RWPE2 (cell line): ENCODE measurements at regions not wholly inside any gene's neighbourhood (a gene's known extent, or its start where the extent isn't known, plus 50 kb on each side); places are given as distances from the start of the nearest gene placed in this dataset.
"Not testable (repeated sequence)": the region's sequence is repeated elsewhere in the genome, so short reads cannot be mapped to it uniquely, and the experiment has no call there.

Source experiments
- ATAC-seq: fragments of 200-7000 bp; cut with Tn5 transposase; 3 replicates; pipeline ENCODE4 v1.9.1; 2021; ENCODE audit warnings: low read depth
- DNase-seq: peaks from one replicate; pipeline ENCODE4 v3.0.0-alpha.2; 2020; ENCODE audit warnings: low spot score
- H3K27ac ChIP-seq: fragments of 450-650 bp; 2 replicates; pipeline ENCODE4 v1.5.1; 2017; ENCODE audit warnings: mild to moderate bottlenecking; ENCODE audit not compliant: poor library complexity, severe bottlenecking
- H3K27me3 ChIP-seq: fragments of 250-450 bp; sonication (Bioruptor Pico); 2 replicates; pipeline ENCODE4 v1.5.1; 2021; ENCODE audit warnings: mild to moderate bottlenecking, moderate library complexity; ENCODE audit not compliant: insufficient read depth, poor library complexity, severe bottlenecking
- H3K36me3 ChIP-seq: fragments of 250-450 bp; sonication (Bioruptor Pico); 2 replicates; pipeline ENCODE4 v1.5.1; 2020; ENCODE audit warnings: low read depth, mild to moderate bottlenecking, moderate library complexity
- H3K4me1 ChIP-seq: fragments of 250-450 bp; sonication (Bioruptor Pico); 2 replicates; pipeline ENCODE4 v1.5.1; 2021; ENCODE audit warnings: mild to moderate bottlenecking, moderate library complexity; ENCODE audit not compliant: insufficient read depth, poor library complexity, severe bottlenecking
- H3K4me3 ChIP-seq: fragments of 250-450 bp; sonication (Bioruptor Pico); 2 replicates; pipeline ENCODE4 v1.5.1; 2021; ENCODE audit warnings: mild to moderate bottlenecking, moderate library complexity; ENCODE audit not compliant: severe bottlenecking
- H3K9me3 ChIP-seq: fragments of 250-450 bp; sonication (Bioruptor Pico); 2 replicates; pipeline ENCODE4 v1.5.1; 2021; ENCODE audit warnings: mild to moderate bottlenecking, moderate library complexity; ENCODE audit not compliant: severe bottlenecking
- CTCF ChIP-seq: fragments of 450-650 bp; IDR thresholded peaks from one replicate; pipeline ENCODE4 v1.5.1; 2017; ENCODE audit warnings: mild to moderate bottlenecking, moderate library complexity; ENCODE audit not compliant: poor library complexity, severe bottlenecking

GRCh38 chr7:67659091-67659490 is 662.5 kb downstream of the TYW1 start:
- Histone ChIP-seq H3K4me3 (no peak overlapping the region), H3K27me3 (no peaks in the 10 kb centered on the region), H3K9me3 (no peaks in the 10 kb centered on the region), H3K27ac (no peak overlapping the region), H3K4me1 (no peaks in the 10 kb centered on the region), H3K36me3 (no peaks in the 10 kb centered on the region)
- no peak for ATAC-seq
- no peak for DNase-seq
- no peak for TF ChIP-seq CTCF

- ATAC-seq (no peak), DNase-seq (no peak)
- Histone ChIP-seq H3K27me3 (no peaks in the 10 kb centered on the region), H3K36me3 (no peaks in the 10 kb centered on the region), H3K4me3 (no peak overlapping the region), H3K9me3 (no peaks in the 10 kb centered on the region), H3K4me1 (no peaks in the 10 kb centered on the region), H3K27ac (no peak overlapping the region)
- no peak for TF ChIP-seq CTCF
Observed at GRCh38 chr7:67662804-67663203, 666.2 kb downstream of the TYW1 start.

GRCh38 chr7:67663644-67664043 is 667.0 kb downstream of the TYW1 start:
- H3K4me1 ChIP-seq = no peaks in the 10 kb centered on the region
- no peak for TF ChIP-seq CTCF
- ATAC-seq (no peak), DNase-seq (no peak)
- H3K9me3 ChIP-seq = no peaks in the 10 kb centered on the region
- H3K27ac ChIP-seq = no peak overlapping the region
- no peaks in the 10 kb centered on the region for H3K36me3 ChIP-seq
- no peaks in the 10 kb centered on the region for H3K27me3 ChIP-seq
- no peak overlapping the region for H3K4me3 ChIP-seq

- ATAC-seq, H3K27me3 ChIP-seq, DNase-seq, H3K36me3 ChIP-seq, H3K4me1 ChIP-seq, H3K9me3 ChIP-seq, H3K27ac ChIP-seq, H3K4me3 ChIP-seq: not testable (repeated sequence)
Observed at GRCh38 chr7:67666359-67666758, 669.7 kb downstream of the TYW1 start.

- Histone ChIP-seq H3K4me3 (no peak overlapping the region), H3K27ac (no peak overlapping the region), H3K36me3 (no peaks in the 10 kb centered on the region), H3K4me1 (no peaks in the 10 kb centered on the region), H3K9me3 (no peaks in the 10 kb centered on the region), H3K27me3 (no peaks in the 10 kb centered on the region)
- no peak for TF ChIP-seq CTCF
- ATAC-seq (no peak), DNase-seq (no peak)
Observed at GRCh38 chr7:67671006-67671548, 674.4 kb downstream of the TYW1 start.
